ENCODE measurements at regions not wholly inside any gene's neighbourhood (a gene's known extent, or its start where the extent isn't known, plus 50 kb on each side); places are given as distances from the start of the nearest gene placed in this dataset.

GRCh38 chr12:14138495-14138894 is 157.1 kb upstream of the GRIN2B start:
- no peak for TF ChIP-seq CTCF (conservative IDR thresholded peaks at IDR 0.05; ENCODE audit: low read depth, low read length)
- no peak overlapping the region for H3K4me3 ChIP-seq (ENCODE audit: low read depth, low read length)
- DNase-seq (ENCODE audit: low read depth), result no peak

GRCh38 chr12:14148489-14149270 is 167.3 kb upstream of the GRIN2B start:
- no peak for DNase-seq (ENCODE audit: low read depth)
- no peak for TF ChIP-seq CTCF (conservative IDR thresholded peaks at IDR 0.05; ENCODE audit: low read depth, low read length)
- no peak overlapping the region for H3K4me3 ChIP-seq (ENCODE audit: low read depth, low read length)

GRCh38 chr12:14153803-14154202 is 172.4 kb upstream of the GRIN2B start:
- no peak for DNase-seq (ENCODE audit: low read depth)
- no peak for TF ChIP-seq CTCF (conservative IDR thresholded peaks at IDR 0.05; ENCODE audit: low read depth, low read length)

GRCh38 chr12:14156606-14157005 is 175.2 kb upstream of the GRIN2B start:
- H3K4me3 ChIP-seq (ENCODE audit: low read depth, low read length), result no peak overlapping the region
- TF ChIP-seq CTCF (conservative IDR thresholded peaks at IDR 0.05; ENCODE audit: low read depth, low read length), result no peak
- DNase-seq (ENCODE audit: low read depth), result no peak

More at GRCh38 chr12:14153803-14154202, 172.4 kb upstream of the GRIN2B start:
- no peak overlapping the region for H3K4me3 ChIP-seq (ENCODE audit: low read depth, low read length)

GRCh38 chr12:14157088-14157747 is 175.8 kb upstream of the GRIN2B start:
- DNase-seq (ENCODE audit: low read depth), result no peak
- no peak for TF ChIP-seq CTCF (conservative IDR thresholded peaks at IDR 0.05; ENCODE audit: low read depth, low read length)
- H3K4me3 ChIP-seq (ENCODE audit: low read depth, low read length), result no peak overlapping the region

- no peak for TF ChIP-seq CTCF (conservative IDR thresholded peaks at IDR 0.05; ENCODE audit: low read depth, low read length)
- no peak overlapping the region for H3K4me3 ChIP-seq (ENCODE audit: low read depth, low read length)
- no peak for DNase-seq (ENCODE audit: low read depth)
These were observed 182.9 kb upstream of the GRIN2B start for GRCh38 chr12:14164266-14164665.
